IMR-90 (cell line): ENCODE measurements at regions not wholly inside any gene's neighbourhood (a gene's known extent, or its start where the extent isn't known, plus 50 kb on each side); places are given as distances from the start of the nearest gene placed in this dataset.
A peak's percentile ranks its signal among the peaks of the same experiment; 100 is the strongest.

Source experiments
- ATAC-seq: fragments of 200-7000 bp; cut with Tn5 transposase; 2 replicates; pipeline ENCODE4 v1.9.1; 2020; ENCODE audit warnings: low read depth, mild to moderate bottlenecking, moderate library complexity
- BruUV-seq: library from RNA; stranded (reverse); fragments of 400-500 nt; replicated peaks from 2 replicates; lab custom pipeline; 2021; lab: Mats Ljungman, UMichigan
- CTCF ChIA-PET: fragments of 300-600 bp; formaldehyde crosslinking; extraction: SDS; loops from one replicate; lab custom pipeline; 2021; ENCODE audit warnings: antibody characterized with exemption; lab: Yijun Ruan, JAX
- POLR2A ChIA-PET: fragments of 300-600 bp; sonication (Branson Sonifier 250); formaldehyde crosslinking; loops from one replicate; lab custom pipeline; 2022; ENCODE audit warnings: antibody characterized with exemption; ENCODE audit not compliant: unreplicated experiment; lab: Charles Lee
- DNase-seq: peaks from one replicate; pipeline ENCODE4 v3.0.0; 2013
- H2AFZ ChIP-seq: replicated peaks from 2 replicates; pipeline ENCODE3; 2013; ENCODE audit warnings: low read length, mild to moderate bottlenecking; ENCODE audit not compliant: poor library complexity
- H2AK5ac ChIP-seq: 2 replicates; pipeline ENCODE4 v1.6.1; 2013; ENCODE audit warnings: low read depth, low read length, inconsistent platforms
- H2AK9ac ChIP-seq: replicated peaks from 2 replicates; pipeline ENCODE3; 2013; ENCODE audit warnings: mild to moderate bottlenecking, low read depth, low read length, moderate library complexity; ENCODE audit not compliant: poor library complexity
- H2BK120ac ChIP-seq: 2 replicates; pipeline ENCODE4 v1.6.1; 2013; ENCODE audit warnings: low read depth, low read length, inconsistent platforms
- H2BK15ac ChIP-seq: 3 replicates; pipeline ENCODE4 v1.6.1; 2013; ENCODE audit warnings: low read depth, low read length, inconsistent platforms
- H2BK20ac ChIP-seq: 2 replicates; pipeline ENCODE4 v1.6.1; 2013; ENCODE audit warnings: low read depth, mild to moderate bottlenecking, inconsistent platforms, low read length, moderate library complexity
- H2BK5ac ChIP-seq: 2 replicates; pipeline ENCODE4 v1.6.1; 2013; ENCODE audit warnings: mild to moderate bottlenecking, low read depth, low read length, inconsistent platforms; ENCODE audit not compliant: poor library complexity, severe bottlenecking
- H3K14ac ChIP-seq: replicated peaks from 2 replicates; pipeline ENCODE4 v1.6.1; 2013; ENCODE audit warnings: low read depth, low read length, inconsistent platforms
- H3K18ac ChIP-seq: 2 replicates; pipeline ENCODE4 v1.6.1; 2013; ENCODE audit warnings: low read depth, low read length, control low read depth
- H3K23ac ChIP-seq: 2 replicates; pipeline ENCODE4 v1.6.1; 2013; ENCODE audit warnings: low read depth, low read length, inconsistent platforms
- H3K27ac ChIP-seq: 2 replicates; pipeline ENCODE4 v1.5.1; 2013; ENCODE audit warnings: mild to moderate bottlenecking, control low read depth, low read length; ENCODE audit not compliant: insufficient read depth
- H3K27me3 ChIP-seq: 2 replicates; pipeline ENCODE4 v1.6.1; 2013; ENCODE audit warnings: low read length; ENCODE audit not compliant: control insufficient read depth, insufficient read depth
- H3K36me3 ChIP-seq: 2 replicates; pipeline ENCODE4 v1.6.1; 2013; ENCODE audit warnings: low read length, mixed read lengths; ENCODE audit not compliant: control insufficient read depth, insufficient read depth
- H3K4ac ChIP-seq: 2 replicates; pipeline ENCODE4 v1.6.1; 2013; ENCODE audit warnings: low read depth, low read length, inconsistent platforms
- H3K4me1 ChIP-seq: 2 replicates; pipeline ENCODE4 v1.6.1; 2013; ENCODE audit warnings: low read length, mixed read lengths; ENCODE audit not compliant: control insufficient read depth, insufficient read depth
- H3K4me2 ChIP-seq: 2 replicates; pipeline ENCODE4 v1.6.1; 2013; ENCODE audit warnings: low read depth, mild to moderate bottlenecking, control low read depth, low read length, moderate library complexity
- H3K4me3 ChIP-seq: 2 replicates; pipeline ENCODE4 v1.5.1; 2013; ENCODE audit warnings: low read depth, mild to moderate bottlenecking, control low read depth, low read length, moderate library complexity; ENCODE audit not compliant: insufficient read depth
- H3K56ac ChIP-seq: 2 replicates; pipeline ENCODE4 v1.6.1; 2013; ENCODE audit warnings: low read length, inconsistent platforms; ENCODE audit not compliant: insufficient read depth; ENCODE audit errors: extremely low read depth
- H3K79me1 ChIP-seq, 2 experiments: 2 replicates each; pipeline ENCODE4 v1.6.1; 2013; ENCODE audit warnings: low read length in 2 of 2, inconsistent platforms in 1 of 2, low read depth in 1 of 2
- H3K9ac ChIP-seq: 2 replicates; pipeline ENCODE4 v1.6.1; 2013; ENCODE audit warnings: low read depth, low read length, control low read depth
- H3K9me1 ChIP-seq: 2 replicates; pipeline ENCODE4 v1.6.1; 2013; ENCODE audit warnings: low read length, inconsistent platforms; ENCODE audit not compliant: insufficient read depth
- H3K9me3 ChIP-seq: 2 replicates; pipeline ENCODE4 v1.6.1; 2013; ENCODE audit warnings: low read length; ENCODE audit not compliant: control insufficient read depth, insufficient read depth
- H4K20me1 ChIP-seq: 2 replicates; pipeline ENCODE4 v1.6.1; 2013; ENCODE audit warnings: low read length, inconsistent platforms; ENCODE audit not compliant: insufficient read depth
- H4K5ac ChIP-seq: 2 replicates; pipeline ENCODE4 v1.6.1; 2013; ENCODE audit warnings: mild to moderate bottlenecking, low read depth, low read length, control low read depth
- H4K8ac ChIP-seq, 2 experiments: 2 replicates each; pipeline ENCODE4 v1.6.1; 2013; ENCODE audit warnings: low read depth in 2 of 2, low read length in 2 of 2, control low read depth in 1 of 2, inconsistent platforms in 1 of 2
- H4K91ac ChIP-seq: 2 replicates; pipeline ENCODE4 v1.6.1; 2013; ENCODE audit warnings: low read depth, low read length, inconsistent platforms; ENCODE audit not compliant: insufficient read depth
- BHLHE40 ChIP-seq: fragments of 150-350 bp; IDR thresholded peaks from 2 replicates; pipeline ENCODE4 v1.6.1; 2016; ENCODE audit warnings: mild to moderate bottlenecking, low read depth, low read length
- CEBPB ChIP-seq: IDR thresholded peaks from 2 replicates; pipeline ENCODE4 v1.6.1; 2012; ENCODE audit warnings: low read depth, low read length, improper control_type of control experiment
- ELK1 ChIP-seq: fragments of 150-350 bp; IDR thresholded peaks from 2 replicates; pipeline ENCODE4 v1.6.1; 2016; ENCODE audit warnings: low read depth, mild to moderate bottlenecking, low read length, moderate library complexity, borderline replicate concordance
- RAD21 ChIP-seq: IDR thresholded peaks from 2 replicates; pipeline ENCODE4 v1.6.1; 2012; ENCODE audit warnings: low read length, improper control_type of control experiment
- SMC3 ChIP-seq: fragments of 150-350 bp; IDR thresholded peaks from 2 replicates; pipeline ENCODE4 v1.6.1; 2016; ENCODE audit warnings: low read depth, mild to moderate bottlenecking, antibody characterized with exemption, low read length, moderate library complexity
- WGBS, 2 experiments: methylation state at CpG; one replicate each; pipeline versions ENCODE4 v1.1.5 to v1.1.7; 2013; ENCODE audit warnings: missing lambda C conversion rate in 2 of 2; ENCODE audit not compliant: insufficient read length in 1 of 2; ENCODE audit errors: extremely low coverage in 2 of 2; 5-methylcytosine and 5-hydroxymethylcytosine counted together
- dilution Hi-C: fragments of 300-500 bp; cut with HindIII; formaldehyde crosslinking; loops from one replicate; pipeline ENCODE4 v1.14.3; 2018; ENCODE audit warnings: low sequenced_read_pairs; ENCODE audit not compliant: unreplicated experiment
- in situ Hi-C: fragments of 300-500 bp; cut with MboI; formaldehyde crosslinking; loops from 3 replicates; pipeline ENCODE4 v1.14.3; 2019; ENCODE audit warnings: low sequenced_read_pairs, inconsistent platforms, mixed read lengths
- intact Hi-C: fragments of 100-400 bp; cut with micrococcal nuclease; formaldehyde crosslinking; loops from 2 replicates; pipeline ENCODE4 v1.10.0; 2022
- TF ChIP-seq, protein P1 (sequence below): fragments of 150-350 bp; IDR thresholded peaks from 2 replicates; pipeline ENCODE4 v1.6.1; 2017; ENCODE audit warnings: mild to moderate bottlenecking, antibody characterized with exemption, low read length, low read depth

DNA sequence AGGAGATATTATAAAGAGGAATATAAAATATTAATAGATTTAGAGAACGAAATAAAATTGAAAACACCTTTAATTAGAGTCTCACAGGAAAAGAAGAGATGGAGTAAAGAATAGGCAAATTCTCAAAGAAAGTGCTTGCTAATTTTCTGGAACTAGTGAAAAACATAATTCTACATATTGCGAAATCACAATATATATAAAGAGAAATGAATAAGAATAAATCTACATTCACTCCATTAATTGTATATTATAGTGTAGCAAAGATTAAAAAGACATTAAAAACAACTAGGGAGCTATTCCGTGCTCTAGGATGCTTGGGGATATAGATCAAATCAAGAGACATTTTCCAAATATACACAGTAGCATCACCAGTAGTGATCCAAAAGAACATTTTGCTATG, 685.2 kb upstream of the NCAM2 start:
- no peak overlapping the region for H2BK20ac ChIP-seq
- CTCF ChIA-PET: no interaction called here
- no peak overlapping the region for H3K14ac ChIP-seq
- in situ Hi-C loops: no loop called here
- H3K4ac ChIP-seq: no peak overlapping the region
- POLR2A ChIA-PET: no interaction called here
- H3K9me3 ChIP-seq: peaks cover 6% of the 10 kb centered on the region; the same call in 1 of the 2 replicates
- H3K18ac ChIP-seq: no peak overlapping the region
- H4K5ac ChIP-seq: no peak overlapping the region
- H3K56ac ChIP-seq: no peak overlapping the region
- H3K4me2 ChIP-seq: no peak overlapping the region
- TF ChIP-seq, protein P1, sequence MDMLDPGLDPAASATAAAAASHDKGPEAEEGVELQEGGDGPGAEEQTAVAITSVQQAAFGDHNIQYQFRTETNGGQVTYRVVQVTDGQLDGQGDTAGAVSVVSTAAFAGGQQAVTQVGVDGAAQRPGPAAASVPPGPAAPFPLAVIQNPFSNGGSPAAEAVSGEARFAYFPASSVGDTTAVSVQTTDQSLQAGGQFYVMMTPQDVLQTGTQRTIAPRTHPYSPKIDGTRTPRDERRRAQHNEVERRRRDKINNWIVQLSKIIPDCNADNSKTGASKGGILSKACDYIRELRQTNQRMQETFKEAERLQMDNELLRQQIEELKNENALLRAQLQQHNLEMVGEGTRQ: no peak
- TF ChIP-seq BHLHE40: no peak
- no peak for TF ChIP-seq SMC3
- TF ChIP-seq RAD21: no peak
- peak; percentile 57 for TF ChIP-seq CEBPB
- TF ChIP-seq ELK1: no peak
- no peak overlapping the region for H2AK9ac ChIP-seq
- BruUV-seq: no TSS peak
- no peaks in the 10 kb centered on the region for H3K36me3 ChIP-seq
- no CpG with 5 or more reads among the region's 3 CpGs for WGBS, 2 experiments
- no peak overlapping the region for H3K27ac ChIP-seq
- H4K20me1 ChIP-seq: no peaks in the 10 kb centered on the region
- DNase-seq (no peak), ATAC-seq (no peak)
- H2BK120ac ChIP-seq: no peak overlapping the region
- H3K79me1 ChIP-seq: no peaks in the 10 kb centered on the region
- no peak overlapping the region for H3K4me3 ChIP-seq
- H4K91ac ChIP-seq: no peak overlapping the region
- no peak overlapping the region for H3K23ac ChIP-seq
- dilution Hi-C loops: no loop called here
- H3K4me1 ChIP-seq: no peaks in the 10 kb centered on the region
- H3K9me1 ChIP-seq: no peaks in the 10 kb centered on the region
- intact Hi-C loops: no loop called here
- H2AFZ ChIP-seq: no peak overlapping the region
- H3K27me3 ChIP-seq: no peaks in the 10 kb centered on the region
- no peak overlapping the region for H2AK5ac ChIP-seq
- no peak overlapping the region for H4K8ac ChIP-seq
- no peak overlapping the region for H2BK15ac ChIP-seq
- H3K9ac ChIP-seq: no peak overlapping the region
- no peak overlapping the region for H2BK5ac ChIP-seq
